Transverse colon (tissue), 3 donors: ENCODE measurements at regions not wholly inside any gene's neighbourhood (a gene's known extent, or its start where the extent isn't known, plus 50 kb on each side); places are given as distances from the start of the nearest gene placed in this dataset.

Experiments
- EP300 ChIP-seq: sonication (generic); formaldehyde crosslinking; IDR thresholded peaks from one replicate; pipeline ENCODE4 v1.6.1; 2017; ENCODE audit warnings: antibody characterized with exemption, low read depth
- POLR2A ChIP-seq: fragments of 450-650 bp; IDR thresholded peaks from one replicate; pipeline ENCODE4 v1.6.1; 2016; ENCODE audit warnings: antibody characterized with exemption, mild to moderate bottlenecking, moderate library complexity
- TF ChIP-seq, protein P1 (sequence below), 5 experiments: fragments of 200-600 bp in 3 of 5; fragments of 450-650 bp in 2 of 5; sonication (generic) in 3 of 5; IDR thresholded peaks; 1 replicate in 2 of 5; 2 replicates in 3 of 5; pipeline ENCODE4 v1.5.1; 2016 to 2017; ENCODE audit warnings: antibody characterized with exemption in 5 of 5, inconsistent platforms in 3 of 5, mild to moderate bottlenecking in 2 of 5, moderate library complexity in 1 of 5

DNA sequence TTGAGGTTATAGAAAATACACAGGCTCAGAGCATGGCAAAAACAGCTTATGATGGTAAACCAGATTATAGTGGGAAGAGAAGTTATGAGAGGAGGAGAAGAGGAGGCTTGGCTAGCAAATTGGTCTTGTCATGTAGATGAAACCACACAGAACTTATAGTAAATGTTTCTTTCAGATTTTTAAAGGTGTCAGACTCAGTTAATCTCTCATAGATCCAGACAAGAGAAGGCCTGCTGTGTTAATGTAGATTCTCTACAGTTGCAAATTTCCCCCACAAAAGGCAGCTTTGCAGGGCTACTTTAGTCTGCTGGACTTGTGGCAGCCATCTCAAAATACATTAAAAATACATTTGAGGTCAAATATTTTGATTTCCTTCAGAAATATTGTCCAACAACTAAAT lies 1731.7 kb downstream of the ARAP2 start:
- TF ChIP-seq, protein P1, sequence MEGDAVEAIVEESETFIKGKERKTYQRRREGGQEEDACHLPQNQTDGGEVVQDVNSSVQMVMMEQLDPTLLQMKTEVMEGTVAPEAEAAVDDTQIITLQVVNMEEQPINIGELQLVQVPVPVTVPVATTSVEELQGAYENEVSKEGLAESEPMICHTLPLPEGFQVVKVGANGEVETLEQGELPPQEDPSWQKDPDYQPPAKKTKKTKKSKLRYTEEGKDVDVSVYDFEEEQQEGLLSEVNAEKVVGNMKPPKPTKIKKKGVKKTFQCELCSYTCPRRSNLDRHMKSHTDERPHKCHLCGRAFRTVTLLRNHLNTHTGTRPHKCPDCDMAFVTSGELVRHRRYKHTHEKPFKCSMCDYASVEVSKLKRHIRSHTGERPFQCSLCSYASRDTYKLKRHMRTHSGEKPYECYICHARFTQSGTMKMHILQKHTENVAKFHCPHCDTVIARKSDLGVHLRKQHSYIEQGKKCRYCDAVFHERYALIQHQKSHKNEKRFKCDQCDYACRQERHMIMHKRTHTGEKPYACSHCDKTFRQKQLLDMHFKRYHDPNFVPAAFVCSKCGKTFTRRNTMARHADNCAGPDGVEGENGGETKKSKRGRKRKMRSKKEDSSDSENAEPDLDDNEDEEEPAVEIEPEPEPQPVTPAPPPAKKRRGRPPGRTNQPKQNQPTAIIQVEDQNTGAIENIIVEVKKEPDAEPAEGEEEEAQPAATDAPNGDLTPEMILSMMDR (IDR thresholded peaks at IDR 0.05), result no peak
- TF ChIP-seq EP300 (no peak), POLR2A (no peak)
